Urothelium cell line (cell line): ENCODE measurements at regions not wholly inside any gene's neighbourhood (a gene's known extent, or its start where the extent isn't known, plus 50 kb on each side); places are given as distances from the start of the nearest gene placed in this dataset.

Experiments used
- DNase-seq: peaks from one replicate; pipeline ENCODE4 v3.0.0; 2011; ENCODE audit warnings: low spot score, mixed read lengths
- FAIRE-seq: peaks from 2 replicates; lab custom pipeline; 2011; peaks lifted over from hg19 to GRCh38; lab: Jason Lieb, UNC

DNA sequence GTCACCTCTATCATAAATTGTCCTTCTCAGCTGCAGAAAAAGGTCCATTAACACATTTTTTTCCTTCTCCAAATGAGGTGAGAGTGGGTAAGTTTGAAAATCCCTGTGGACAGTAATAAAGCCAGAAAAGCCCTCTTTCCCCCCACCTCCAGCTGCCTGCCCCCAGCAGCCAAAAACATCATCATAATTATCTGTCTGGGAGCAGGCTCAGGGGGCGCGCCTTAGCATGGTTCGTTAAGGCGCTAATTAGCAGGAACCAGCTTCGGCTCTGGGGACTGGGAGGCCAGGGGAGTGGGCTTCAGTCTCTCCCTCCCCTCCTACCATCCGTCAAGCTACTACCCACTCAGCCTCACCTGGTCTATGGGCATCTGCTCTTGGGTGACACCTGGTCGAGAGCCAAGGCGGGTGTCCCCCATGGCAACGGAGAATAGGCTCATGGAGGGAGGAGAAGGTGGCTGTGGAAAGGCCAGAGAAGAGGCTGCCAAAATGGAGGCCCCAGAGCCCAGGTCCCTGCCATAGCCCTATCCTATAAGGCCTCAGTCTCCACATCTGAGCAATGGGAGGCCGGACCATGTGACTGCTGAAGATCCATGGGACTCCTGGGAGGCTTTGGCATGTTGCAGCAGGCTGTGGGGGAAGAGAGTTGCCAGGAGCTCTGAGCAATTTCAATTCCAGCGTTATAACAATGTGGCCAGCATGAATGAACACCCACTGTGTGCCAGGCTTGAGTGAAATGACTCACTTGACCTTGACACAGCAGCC lies 140.1 kb upstream of the LINGO1 start:
- DNase-seq (no peak), FAIRE-seq (no peak)

- no peak for FAIRE-seq
Measured at GRCh38 chr15:77771616-77772015, 138.9 kb upstream of the LINGO1 start.

GRCh38 chr15:77769700-77770099 lies 137.0 kb upstream of the LINGO1 start:
- no peak for FAIRE-seq
- DNase-seq: no peak

More at GRCh38 chr15:77771616-77772015, 138.9 kb upstream of the LINGO1 start:
- DNase-seq: no peak

DNA sequence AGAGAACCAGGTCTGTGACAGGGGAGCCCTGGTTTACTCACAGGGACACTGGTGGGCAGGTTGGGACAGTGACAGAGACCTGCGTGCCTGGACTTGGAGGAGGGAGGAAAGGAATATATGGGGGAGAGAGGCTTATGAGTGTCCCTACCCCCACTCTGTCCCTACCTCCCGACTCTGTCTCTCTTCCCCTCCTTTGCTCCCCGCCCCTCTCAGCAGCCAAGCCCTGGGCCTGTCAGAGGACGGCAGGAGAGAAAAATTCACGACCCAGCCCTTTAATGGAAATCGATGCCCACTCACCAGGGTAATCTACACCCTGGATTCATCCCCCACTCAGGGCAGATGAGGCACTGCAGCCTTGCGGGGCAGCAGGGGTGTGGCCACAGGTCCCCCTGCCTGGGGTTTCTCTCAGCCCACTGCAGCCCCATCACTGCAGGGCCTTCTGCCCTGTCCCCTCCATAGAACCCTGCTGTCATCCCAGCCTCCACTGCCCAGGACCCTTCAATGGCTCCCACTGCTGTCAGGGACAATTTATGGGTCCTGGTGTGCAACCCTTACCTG lies 135.9 kb upstream of the LINGO1 start:
- FAIRE-seq (no peak), DNase-seq (no peak)

DNA sequence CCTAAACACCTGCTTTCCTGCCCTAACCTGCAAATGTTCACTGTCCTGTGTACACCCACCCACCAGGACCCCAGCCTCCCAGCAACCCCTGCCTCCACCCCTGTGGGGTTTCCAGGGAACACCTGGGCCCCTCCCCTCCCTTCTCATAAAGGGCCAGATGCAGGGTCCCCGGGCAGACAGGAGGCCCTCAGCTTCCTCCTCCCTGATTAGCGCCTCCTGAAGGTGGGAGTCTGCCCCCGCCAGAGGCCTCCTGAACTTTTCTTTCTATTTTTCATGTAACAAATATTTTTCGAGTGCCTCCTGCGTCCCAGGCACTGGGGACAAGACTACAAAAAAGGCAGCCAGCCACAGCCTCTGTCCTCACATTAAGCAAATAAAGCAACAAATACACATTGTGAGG lies 135.4 kb upstream of the LINGO1 start:
- FAIRE-seq: no peak
- DNase-seq: no peak

DNA sequence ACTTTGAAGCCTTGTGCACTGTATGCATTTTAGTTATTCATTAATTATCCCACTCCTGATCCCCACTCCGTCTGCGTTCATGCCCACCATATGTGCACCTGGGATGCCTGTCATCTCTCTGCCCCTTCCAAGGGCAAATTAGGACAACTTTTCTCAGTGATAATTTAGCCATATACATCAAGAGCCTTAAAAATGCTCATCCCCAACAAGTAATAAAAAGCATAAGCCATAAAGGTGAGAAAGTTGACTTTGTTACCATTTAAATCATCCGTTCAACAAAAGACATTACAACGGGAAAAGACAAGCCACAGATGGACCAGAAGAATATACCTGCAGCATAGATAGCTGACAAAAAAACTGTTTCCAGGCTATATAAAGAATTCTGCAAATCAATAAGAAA lies 131.4 kb upstream of the LINGO1 start:
- no peak for FAIRE-seq
- no peak for DNase-seq

DNA sequence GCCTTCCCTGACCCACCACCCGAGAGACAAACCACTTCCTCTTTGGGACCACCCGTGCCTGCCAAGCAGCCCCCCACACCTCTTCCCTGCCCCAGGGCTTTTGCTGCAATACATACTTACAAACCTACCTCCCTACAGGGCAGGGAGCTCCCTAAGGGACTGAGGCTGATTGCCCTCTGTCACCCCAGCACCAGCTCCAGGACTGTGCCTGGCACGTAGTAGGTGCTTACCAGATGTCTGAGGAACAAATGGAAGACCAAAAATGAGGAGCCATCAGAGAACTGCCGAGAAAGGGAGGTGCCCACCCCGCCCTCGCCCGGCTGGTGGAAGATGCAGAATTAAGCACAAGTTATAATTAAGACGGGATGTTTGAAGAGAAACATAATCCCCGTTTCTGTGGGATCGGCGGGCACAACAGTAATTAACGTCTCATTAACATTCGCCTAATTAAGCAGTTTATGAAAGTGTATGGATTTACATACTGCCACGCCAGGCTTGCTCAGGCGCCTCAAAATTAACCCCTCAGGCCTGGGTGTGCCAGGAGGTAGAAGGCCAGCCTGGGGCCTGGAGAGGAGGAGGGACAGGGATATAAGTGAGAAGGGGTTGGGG lies 130.1 kb upstream of the LINGO1 start:
- DNase-seq (no peak), FAIRE-seq (peak; percentile 35)

GRCh38 chr15:77759896-77760592 lies 127.3 kb upstream of the LINGO1 start:
- FAIRE-seq: no peak

GRCh38 chr15:77753939-77754338 lies 121.2 kb upstream of the LINGO1 start:
- FAIRE-seq: no peak
- DNase-seq: no peak

More at GRCh38 chr15:77759896-77760592, 127.3 kb upstream of the LINGO1 start:
- DNase-seq: peak; percentile 42

DNA sequence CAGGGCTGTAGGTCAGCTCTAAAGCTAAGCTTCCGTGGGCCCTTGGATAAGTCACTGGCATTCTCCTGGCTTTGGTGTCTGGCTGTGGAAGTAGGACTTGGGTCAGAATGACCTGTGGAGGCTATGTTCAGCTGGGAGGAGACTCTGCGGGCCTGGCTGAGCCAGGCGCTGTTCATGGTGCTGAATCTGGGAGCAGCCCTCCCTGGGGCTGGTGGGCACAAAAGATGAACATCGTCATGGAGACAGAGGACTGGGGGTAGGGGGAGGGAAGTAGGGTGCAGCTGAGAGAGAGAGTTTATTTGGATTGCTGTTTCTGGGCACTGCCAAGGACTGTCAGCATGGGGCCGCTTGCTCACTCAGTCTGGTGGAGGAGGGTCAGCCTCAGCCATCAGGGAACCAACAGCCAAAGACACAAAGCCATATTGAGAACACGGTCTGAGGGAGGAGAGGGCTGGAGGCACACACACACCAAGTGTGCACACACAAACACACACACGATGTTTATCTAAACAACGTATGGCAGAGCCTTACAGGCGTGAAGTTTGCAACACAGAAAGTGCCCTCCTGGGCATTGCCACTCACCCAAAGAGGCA lies 120.7 kb upstream of the LINGO1 start:
- FAIRE-seq (peak; percentile 27), DNase-seq (peak; percentile 66)

GRCh38 chr15:77749998-77750540 lies 117.4 kb upstream of the LINGO1 start:
- peak; percentile 23 for FAIRE-seq
- DNase-seq: no peak

- DNase-seq (no peak), FAIRE-seq (no peak)
Measured at GRCh38 chr15:77749236-77749997, 116.7 kb upstream of the LINGO1 start.

GRCh38 chr15:77748078-77749064 lies 115.7 kb upstream of the LINGO1 start:
- FAIRE-seq (no peak), DNase-seq (no peak)

DNA sequence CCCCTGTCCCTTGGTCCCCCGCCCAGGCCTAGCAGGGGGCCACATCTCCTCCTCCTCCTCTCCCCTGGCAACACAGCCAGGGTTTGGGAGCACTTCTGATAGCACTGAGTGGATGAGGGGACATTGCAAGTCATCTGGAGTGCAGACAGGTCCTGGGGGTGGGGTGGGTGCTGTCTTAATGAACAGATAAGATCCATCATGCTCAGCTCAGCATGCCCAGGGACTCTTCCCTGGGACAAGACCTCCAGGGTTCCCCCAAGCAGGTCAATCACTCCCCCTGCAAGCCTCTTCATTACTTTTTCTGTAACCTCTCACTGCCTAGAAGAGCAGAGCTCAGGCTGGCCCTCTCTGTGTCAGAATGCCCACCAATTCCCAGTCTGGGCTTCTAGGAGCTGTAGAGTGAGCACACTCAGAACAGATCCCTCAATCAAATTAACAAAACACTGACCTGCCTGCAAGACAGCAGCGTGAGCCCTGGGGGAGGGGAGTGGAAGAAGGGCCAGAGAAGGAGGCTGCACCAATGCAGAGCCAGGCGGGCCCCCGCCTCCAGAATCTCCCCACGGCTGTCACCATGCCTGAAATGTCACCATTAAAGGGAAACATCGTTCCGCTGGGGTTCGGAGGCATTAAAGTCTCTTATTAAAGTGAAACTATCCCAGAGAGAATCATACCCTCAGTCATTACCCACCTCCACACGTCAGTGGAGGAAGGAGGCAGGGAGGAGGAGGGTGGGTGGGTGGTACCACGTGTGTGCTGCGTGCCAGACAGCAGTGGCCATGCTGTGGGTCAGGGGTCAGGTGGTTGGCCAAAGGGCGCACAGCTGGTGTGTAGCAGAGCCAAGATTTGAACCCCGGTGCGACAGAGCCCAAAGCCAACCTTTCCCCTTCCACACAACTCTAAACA lies 114.7 kb upstream of the LINGO1 start:
- FAIRE-seq: no peak
- DNase-seq: no peak

DNA sequence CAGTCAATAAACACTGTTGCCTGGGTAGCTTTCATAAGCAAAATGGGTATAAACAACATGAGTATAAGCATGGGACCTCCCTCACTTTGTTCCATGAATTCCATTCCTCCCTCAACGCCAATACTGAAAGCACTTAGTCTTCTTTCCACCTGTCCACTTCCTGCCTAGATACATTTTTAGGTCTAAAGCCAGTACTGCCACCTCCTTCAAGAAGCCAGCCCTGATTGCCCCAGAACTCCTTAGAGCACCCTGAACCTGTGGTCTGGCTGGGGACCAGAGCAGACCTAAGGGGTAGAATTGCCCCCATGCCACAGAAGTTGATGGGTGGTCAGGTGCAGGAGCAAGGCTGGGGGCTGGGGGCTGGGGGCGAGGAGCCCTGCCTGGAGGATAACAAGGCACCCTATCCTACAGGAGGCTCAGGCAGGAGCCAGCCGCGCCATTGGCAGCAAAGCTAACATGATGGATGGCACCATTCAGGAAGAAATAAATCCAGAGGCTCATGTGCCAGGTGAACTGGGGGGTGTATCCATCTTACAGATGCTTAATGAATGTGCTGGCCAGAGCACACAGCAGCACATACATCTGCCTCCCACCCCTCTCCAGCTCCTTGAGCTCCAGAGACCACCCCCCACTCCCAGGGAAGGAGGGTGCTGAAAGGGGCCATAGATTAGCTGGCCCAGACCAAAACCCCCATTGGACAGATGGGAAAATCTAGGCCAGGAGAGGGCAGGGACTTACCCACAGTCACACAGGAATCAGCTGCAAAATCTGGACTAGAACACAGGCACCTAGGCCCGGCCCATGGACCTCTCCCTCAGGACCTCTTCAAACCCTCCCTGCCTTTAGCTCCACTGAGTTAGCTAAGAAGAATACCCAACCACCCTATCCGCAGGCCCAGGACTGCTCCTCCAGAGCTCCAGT lies 113.8 kb upstream of the LINGO1 start:
- no peak for FAIRE-seq
- DNase-seq: no peak

GRCh38 chr15:77744398-77744797 lies 111.7 kb upstream of the LINGO1 start:
- FAIRE-seq: no peak
- no peak for DNase-seq

- FAIRE-seq: no peak
- no peak for DNase-seq
Measured at GRCh38 chr15:77742570-77742969, 109.9 kb upstream of the LINGO1 start.
